GM10248 (cell line): ENCODE measurements at regions not wholly inside any gene's neighbourhood (a gene's known extent, or its start where the extent isn't known, plus 50 kb on each side); places are given as distances from the start of the nearest gene placed in this dataset.
"Not testable (repeated sequence)": the region's sequence is repeated elsewhere in the genome, so short reads cannot be mapped to it uniquely, and the experiment has no call there.

Experiments
- CTCF ChIA-PET: fragments of 300-600 bp; sonication (Branson Sonifier 250); formaldehyde crosslinking; extraction: SDS; loops from one replicate; lab custom pipeline; 2021; ENCODE audit warnings: antibody characterized with exemption; lab: Yijun Ruan, JAX
- POLR2A ChIA-PET: fragments of 350-650 bp; sonication (Branson Sonifier 250); formaldehyde crosslinking; extraction: SDS; loops from one replicate; lab custom pipeline; 2020; ENCODE audit warnings: antibody characterized with exemption; lab: Yijun Ruan, JAX
- DNase-seq: peaks from one replicate; pipeline ENCODE4 v3.0.0; 2012; ENCODE audit errors: extremely low spot score
- CTCF ChIP-seq: IDR thresholded peaks from 2 replicates; pipeline ENCODE4 v1.5.1; 2012; ENCODE audit warnings: mild to moderate bottlenecking, low read depth; ENCODE audit errors: extremely low read depth, missing control alignments, control extremely low read depth

- ChIA-PET POLR2A (no interaction called here), CTCF (no interaction called here)
- no peak for DNase-seq
- no peak for TF ChIP-seq CTCF
These were observed 70.5 kb upstream of the SULF2 start for GRCh38 chr20:47855799-47856198.

- DNase-seq = peak; percentile 57
- ChIA-PET POLR2A (no interaction called here), CTCF (interaction anchor here (0.8 to 1.5 kb wide), 2 partner anchors 10 to 765 kb away, joined by 3 to 13 read pairs; no protein-coding TSS in a partner anchor)
- peak; percentile 50 for TF ChIP-seq CTCF
These were observed 69.5 kb upstream of the SULF2 start for GRCh38 chr20:47854687-47855212.

GRCh38 chr20:47851774-47852173 is 66.5 kb upstream of the SULF2 start:
- POLR2A ChIA-PET = no interaction called here
- DNase-seq = no peak
- no peak for TF ChIP-seq CTCF
- CTCF ChIA-PET = interaction anchor here (2.3 kb wide), 1 partner anchor 769 kb away, joined by 8 read pairs; no protein-coding TSS in a partner anchor

GRCh38 chr20:47850146-47850545 is 64.9 kb upstream of the SULF2 start:
- CTCF ChIA-PET = interaction anchor here (0.7 to 2.3 kb wide), 3 partner anchors 172 to 772 kb away, joined by 3 to 8 read pairs (median 3); no protein-coding TSS in a partner anchor

GRCh38 chr20:47849596-47849995 is 64.3 kb upstream of the SULF2 start:
- ChIA-PET POLR2A (no interaction called here), CTCF (interaction anchor here (1.1 kb wide), 1 partner anchor 171 kb away, joined by 3 read pairs; no protein-coding TSS in a partner anchor)
- no peak for TF ChIP-seq CTCF
- DNase-seq = no peak

More at GRCh38 chr20:47850146-47850545, 64.9 kb upstream of the SULF2 start:
- no peak for DNase-seq
- POLR2A ChIA-PET = no interaction called here
- TF ChIP-seq CTCF = no peak

- no peak for DNase-seq
- ChIA-PET POLR2A (no interaction called here), CTCF (no interaction called here)
- TF ChIP-seq CTCF = no peak
These were observed 63.7 kb upstream of the SULF2 start for GRCh38 chr20:47849006-47849405.

- POLR2A ChIA-PET, CTCF ChIA-PET, DNase-seq: not testable (repeated sequence)
These were observed 63.3 kb upstream of the SULF2 start for GRCh38 chr20:47848534-47848933.
